Endothelial cell (in vitro differentiated cells): ENCODE measurements at regions not wholly inside any gene's neighbourhood (a gene's known extent, or its start where the extent isn't known, plus 50 kb on each side); places are given as distances from the start of the nearest gene placed in this dataset.

Experiments used
- DNase-seq: peaks from one replicate; pipeline ENCODE4 v3.0.0; 2021; ENCODE audit warnings: low spot score
- H3K27ac Mint-ChIP-seq: one replicate; pipeline ENCODE4 v1.8.0; 2021; ENCODE audit warnings: mixed read lengths, inconsistent platforms; ENCODE audit not compliant: unreplicated experiment
- H3K27me3 Mint-ChIP-seq: one replicate; pipeline ENCODE4 v1.8.0; 2021; ENCODE audit warnings: mild to moderate bottlenecking, moderate library complexity, mixed read lengths, inconsistent platforms; ENCODE audit not compliant: unreplicated experiment
- H3K36me3 Mint-ChIP-seq: one replicate; pipeline ENCODE4 v1.8.0; 2021; ENCODE audit warnings: mild to moderate bottlenecking, low read depth, mixed read lengths, inconsistent platforms; ENCODE audit not compliant: unreplicated experiment
- H3K4me1 Mint-ChIP-seq: one replicate; pipeline ENCODE4 v1.8.0; 2021; ENCODE audit warnings: mild to moderate bottlenecking, mixed read lengths, inconsistent platforms; ENCODE audit not compliant: unreplicated experiment
- H3K4me3 Mint-ChIP-seq: one replicate; pipeline ENCODE4 v1.8.0; 2021; ENCODE audit warnings: mild to moderate bottlenecking, mixed read lengths, inconsistent platforms; ENCODE audit not compliant: unreplicated experiment
- H3K9me3 Mint-ChIP-seq: one replicate; pipeline ENCODE4 v1.8.0; 2021; ENCODE audit warnings: mixed read lengths, inconsistent platforms; ENCODE audit not compliant: unreplicated experiment
- CTCF ChIP-seq: fragments of 200-600 bp; sonication (generic); IDR thresholded peaks from one replicate; pipeline ENCODE4 v1.5.0; 2021; ENCODE audit warnings: antibody characterized with exemption; ENCODE audit not compliant: unreplicated experiment

GRCh38 chr5:56650386-56650785 lies 165.0 kb upstream of the MAP3K1 start:
- peaks cover 4% of the 10 kb centered on the region for H3K4me1 Mint-ChIP-seq
- H3K4me3 Mint-ChIP-seq: no peak overlapping the region
- no peak for DNase-seq
- H3K27me3 Mint-ChIP-seq: no peaks in the 10 kb centered on the region
- no peaks in the 10 kb centered on the region for H3K36me3 Mint-ChIP-seq
- TF ChIP-seq CTCF: no peak
- no peak overlapping the region for H3K27ac Mint-ChIP-seq
- H3K9me3 Mint-ChIP-seq: no peaks in the 10 kb centered on the region

- Mint-ChIP-seq H3K36me3 (no peaks in the 10 kb centered on the region), H3K27me3 (no peaks in the 10 kb centered on the region), H3K4me1 (peaks cover 4% of the 10 kb centered on the region), H3K4me3 (no peak overlapping the region), H3K9me3 (no peaks in the 10 kb centered on the region), H3K27ac (no peak overlapping the region)
- peak; percentile 6 for DNase-seq
- no peak for TF ChIP-seq CTCF
These were observed 165.8 kb upstream of the MAP3K1 start for GRCh38 chr5:56649569-56649968.

- Mint-ChIP-seq H3K4me1 (peaks cover 4% of the 10 kb centered on the region), H3K9me3 (no peaks in the 10 kb centered on the region), H3K27me3 (no peaks in the 10 kb centered on the region), H3K4me3 (no peak overlapping the region), H3K36me3 (no peaks in the 10 kb centered on the region), H3K27ac (no peak overlapping the region)
- TF ChIP-seq CTCF: no peak
- DNase-seq: no peak
These were observed 166.8 kb upstream of the MAP3K1 start for GRCh38 chr5:56648460-56649034.

GRCh38 chr5:56647099-56647850 lies 168.1 kb upstream of the MAP3K1 start:
- Mint-ChIP-seq H3K27ac (no peak overlapping the region), H3K9me3 (no peaks in the 10 kb centered on the region), H3K36me3 (no peaks in the 10 kb centered on the region), H3K27me3 (no peaks in the 10 kb centered on the region), H3K4me1 (peaks cover 4% of the 10 kb centered on the region), H3K4me3 (no peak overlapping the region)
- DNase-seq: no peak
- no peak for TF ChIP-seq CTCF

- H3K4me3 Mint-ChIP-seq: no peak overlapping the region
- DNase-seq: no peak
- TF ChIP-seq CTCF: no peak
- no peaks in the 10 kb centered on the region for H3K9me3 Mint-ChIP-seq
- H3K27me3 Mint-ChIP-seq: no peaks in the 10 kb centered on the region
- H3K4me1 Mint-ChIP-seq: no peaks in the 10 kb centered on the region
- no peak overlapping the region for H3K27ac Mint-ChIP-seq
- H3K36me3 Mint-ChIP-seq: no peaks in the 10 kb centered on the region
These were observed 173.6 kb upstream of the MAP3K1 start for GRCh38 chr5:56641635-56642260.
